ENCODE measurements at regions not wholly inside any gene's neighbourhood (a gene's known extent, or its start where the extent isn't known, plus 50 kb on each side); places are given as distances from the start of the nearest gene placed in this dataset.

DNA sequence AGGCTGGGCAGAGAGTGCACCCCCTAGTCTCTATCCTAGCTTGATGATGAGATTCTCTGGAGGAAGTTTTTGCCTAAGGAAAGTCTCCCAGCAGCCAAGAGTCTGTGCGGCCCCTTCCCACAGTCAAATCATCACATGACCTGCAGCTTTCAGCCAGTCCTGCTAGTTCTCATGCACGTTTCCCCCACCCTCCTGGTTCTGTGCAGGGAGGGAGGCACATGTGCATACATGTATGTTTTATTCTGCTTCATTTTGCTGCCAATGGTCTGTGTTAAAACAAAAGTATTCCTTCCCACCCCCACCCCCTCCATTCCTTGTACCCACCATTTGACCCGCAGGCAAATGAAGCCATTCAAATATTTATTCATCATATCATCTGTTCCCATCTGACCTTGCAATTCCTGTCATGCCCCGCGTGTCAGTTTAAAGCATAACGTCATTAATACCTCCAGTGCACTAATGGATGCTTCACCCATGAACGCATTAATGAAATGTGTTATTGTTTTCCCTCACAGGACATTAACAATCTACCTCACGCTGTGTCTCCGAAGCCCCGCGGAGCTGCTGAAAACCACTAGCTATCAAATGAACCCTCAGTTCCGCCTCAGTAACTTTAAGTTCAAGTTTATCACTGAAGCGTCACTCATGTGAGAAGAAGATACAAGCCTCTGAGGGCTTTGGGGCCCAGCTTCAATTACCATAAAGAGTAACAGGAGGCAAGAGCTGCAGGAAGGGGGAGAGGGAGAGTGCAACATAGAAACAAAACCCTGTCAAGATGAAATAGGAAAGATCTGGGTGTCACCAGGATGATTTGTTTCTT, 139.6 kb downstream of the RASEF start:
- intact Hi-C loops (cut with DNase I): no loop called here
- no peak for DNase-seq

DNA sequence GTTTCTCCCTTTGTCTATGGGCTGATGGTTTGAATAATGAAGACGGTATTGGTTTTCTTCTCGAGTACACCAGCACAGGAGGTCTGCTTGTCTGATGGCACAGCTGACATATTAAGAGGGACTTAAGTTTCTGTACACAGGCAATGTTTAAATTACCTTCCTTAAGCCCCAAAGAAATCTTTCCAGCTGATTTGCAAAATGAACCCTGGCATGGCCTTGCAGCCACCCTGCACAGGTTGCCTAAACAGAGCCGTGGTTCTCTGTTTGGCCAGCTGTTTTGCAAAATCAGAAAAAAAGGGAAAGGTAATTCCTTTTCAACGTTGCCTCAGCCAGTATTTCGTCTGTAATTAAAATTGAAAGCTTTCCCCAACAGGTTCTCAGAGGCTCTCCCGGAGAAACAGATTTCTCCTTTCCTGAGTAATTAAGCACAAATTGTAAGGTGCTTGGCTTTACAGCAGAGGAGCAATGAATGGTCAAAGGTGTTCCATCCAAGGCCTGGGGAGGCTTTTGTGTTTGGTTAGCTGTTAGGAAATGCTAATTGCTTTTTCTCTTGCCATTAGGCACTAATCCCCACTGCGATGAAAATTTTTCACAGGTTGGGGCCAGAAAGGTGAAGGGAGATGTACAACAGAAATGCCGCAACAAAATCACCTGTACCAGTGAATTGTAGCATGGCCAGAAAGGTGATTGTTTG, 138.9 kb downstream of the RASEF start:
- no peak for DNase-seq
- intact Hi-C loops (cut with DNase I): no loop called here

Measured in head of caudate nucleus (tissue), 42 donors.